Astrocyte (in vitro differentiated cells and primary cell): ENCODE measurements at regions not wholly inside any gene's neighbourhood (a gene's known extent, or its start where the extent isn't known, plus 50 kb on each side); places are given as distances from the start of the nearest gene placed in this dataset.
"Not testable (repeated sequence)": the region's sequence is repeated elsewhere in the genome, so short reads cannot be mapped to it uniquely, and the experiment has no call there.

Source experiments
- DNase-seq: peaks from one replicate; pipeline ENCODE4 v3.0.0-alpha.2; 2010; ENCODE audit warnings: low read depth
- FAIRE-seq: peaks from 2 replicates; lab custom pipeline; 2011; peaks lifted over from hg19 to GRCh38; lab: Jason Lieb, UNC
- H2AFZ ChIP-seq: 2 replicates; pipeline ENCODE4 v1.6.0; 2012; ENCODE audit warnings: low read depth, low read length, inconsistent platforms
- H3K27ac ChIP-seq: 2 replicates; pipeline ENCODE4 v1.5.1; 2011; ENCODE audit warnings: low read depth, low read length, inconsistent platforms
- H3K27me3 ChIP-seq: 2 replicates; pipeline ENCODE4 v1.6.0; 2011; ENCODE audit warnings: low read length, inconsistent platforms; ENCODE audit not compliant: insufficient read depth
- H3K36me3 ChIP-seq: 2 replicates; pipeline ENCODE4 v1.5.1; 2011; ENCODE audit warnings: low read length, inconsistent platforms; ENCODE audit not compliant: insufficient read depth
- H3K4me1 ChIP-seq: 2 replicates; pipeline ENCODE4 v1.5.1; 2011; ENCODE audit warnings: low read length, inconsistent platforms; ENCODE audit not compliant: insufficient read depth
- H3K4me2 ChIP-seq: 2 replicates; pipeline ENCODE4 v1.6.0; 2012; ENCODE audit warnings: low read length, inconsistent platforms
- H3K4me3 ChIP-seq: 2 replicates; pipeline ENCODE4 v1.5.1; 2011; ENCODE audit warnings: low read depth, mild to moderate bottlenecking, low read length, inconsistent platforms; ENCODE audit not compliant: insufficient read depth
- H3K79me2 ChIP-seq: 2 replicates; pipeline ENCODE4 v1.6.0; 2012; ENCODE audit warnings: mild to moderate bottlenecking, low read length, inconsistent platforms; ENCODE audit not compliant: insufficient read depth
- H3K9ac ChIP-seq: 2 replicates; pipeline ENCODE4 v1.6.0; 2012; ENCODE audit warnings: mild to moderate bottlenecking, low read length, inconsistent platforms
- H3K9me3 ChIP-seq: 2 replicates; pipeline ENCODE4 v1.5.1; 2012; ENCODE audit warnings: low read depth, mild to moderate bottlenecking, low read length, inconsistent platforms; ENCODE audit not compliant: insufficient read depth
- H4K20me1 ChIP-seq: 2 replicates; pipeline ENCODE4 v1.6.0; 2012; ENCODE audit warnings: low read length, inconsistent platforms; ENCODE audit not compliant: insufficient read depth
- H3K27ac Mint-ChIP-seq: one replicate; pipeline ENCODE4 v1.8.0; 2021; ENCODE audit warnings: mild to moderate bottlenecking, mixed read lengths; ENCODE audit not compliant: unreplicated experiment
- H3K27me3 Mint-ChIP-seq: one replicate; pipeline ENCODE4 v1.8.0; 2021; ENCODE audit warnings: low read depth, mixed read lengths; ENCODE audit not compliant: unreplicated experiment
- H3K36me3 Mint-ChIP-seq: one replicate; pipeline ENCODE4 v1.8.0; 2021; ENCODE audit warnings: low read depth, mixed read lengths; ENCODE audit not compliant: unreplicated experiment
- H3K4me1 Mint-ChIP-seq: one replicate; pipeline ENCODE4 v1.8.0; 2021; ENCODE audit warnings: low read depth, mixed read lengths; ENCODE audit not compliant: unreplicated experiment
- H3K4me3 Mint-ChIP-seq: one replicate; pipeline ENCODE4 v1.8.0; 2021; ENCODE audit warnings: mild to moderate bottlenecking, moderate library complexity, mixed read lengths; ENCODE audit not compliant: unreplicated experiment
- H3K9me3 Mint-ChIP-seq: one replicate; pipeline ENCODE4 v1.8.0; 2021; ENCODE audit warnings: mild to moderate bottlenecking, mixed read lengths; ENCODE audit not compliant: unreplicated experiment

DNA sequence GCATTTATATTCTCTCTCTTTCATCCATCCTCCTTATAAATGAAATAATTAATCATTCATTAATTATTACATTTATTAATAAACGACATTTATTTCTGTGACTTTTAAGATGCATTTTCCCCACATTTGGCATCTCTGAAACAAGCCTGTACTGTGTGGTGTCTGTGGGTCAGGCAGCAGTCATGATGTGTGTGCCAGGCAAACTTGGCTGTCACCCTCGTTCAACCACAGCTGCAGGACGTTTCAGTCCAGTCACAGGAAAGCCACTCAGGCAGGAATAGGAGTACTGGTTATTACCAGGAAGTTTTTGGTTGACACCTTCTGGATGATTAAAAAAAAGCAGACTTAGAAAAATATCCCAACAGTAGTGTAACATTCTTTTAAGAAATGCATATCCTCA is 175.6 kb upstream of the LRRC61 start:
- H2AFZ ChIP-seq, H3K4me3 Mint-ChIP-seq, DNase-seq, H3K4me2 ChIP-seq, H3K27me3 Mint-ChIP-seq, H3K4me3 ChIP-seq, H3K27ac Mint-ChIP-seq, H3K9me3 ChIP-seq, H4K20me1 ChIP-seq, H3K4me1 ChIP-seq, H3K36me3 ChIP-seq, H3K27me3 ChIP-seq, H3K79me2 ChIP-seq, H3K9ac ChIP-seq, H3K9me3 Mint-ChIP-seq, H3K36me3 Mint-ChIP-seq, FAIRE-seq, H3K4me1 Mint-ChIP-seq, H3K27ac ChIP-seq: not testable (repeated sequence)

GRCh38 chr7:150156015-150156414 is 167.1 kb upstream of the LRRC61 start:
- not testable (repeated sequence) for H3K79me2 ChIP-seq, H3K4me1 Mint-ChIP-seq, H3K27ac ChIP-seq, H3K36me3 Mint-ChIP-seq, H2AFZ ChIP-seq, H4K20me1 ChIP-seq, H3K4me3 ChIP-seq, H3K9me3 ChIP-seq, H3K4me3 Mint-ChIP-seq, FAIRE-seq, H3K36me3 ChIP-seq, H3K4me2 ChIP-seq, H3K27me3 Mint-ChIP-seq, H3K4me1 ChIP-seq, H3K27me3 ChIP-seq, DNase-seq, H3K9me3 Mint-ChIP-seq, H3K9ac ChIP-seq
- H3K27ac Mint-ChIP-seq, result peak overlapping the region; percentile 5

- not testable (repeated sequence) for H3K9me3 ChIP-seq, H3K4me3 ChIP-seq, H2AFZ ChIP-seq, H3K9ac ChIP-seq, H3K4me2 ChIP-seq, H3K27ac ChIP-seq, FAIRE-seq, H3K79me2 ChIP-seq, H3K36me3 ChIP-seq, H3K27me3 ChIP-seq, H3K27me3 Mint-ChIP-seq, H3K36me3 Mint-ChIP-seq, H3K4me1 ChIP-seq, H3K27ac Mint-ChIP-seq, H3K9me3 Mint-ChIP-seq, H3K4me1 Mint-ChIP-seq, DNase-seq, H3K4me3 Mint-ChIP-seq, H4K20me1 ChIP-seq
Observed at GRCh38 chr7:150158696-150159095, 164.5 kb upstream of the LRRC61 start.

- not testable (repeated sequence) for H4K20me1 ChIP-seq, H3K27me3 ChIP-seq, DNase-seq, H3K36me3 ChIP-seq, H3K4me3 Mint-ChIP-seq, H3K36me3 Mint-ChIP-seq, H3K9ac ChIP-seq, H3K9me3 Mint-ChIP-seq, H3K27ac ChIP-seq, H3K27ac Mint-ChIP-seq, H3K4me2 ChIP-seq, H3K9me3 ChIP-seq, H3K4me1 Mint-ChIP-seq, H3K4me3 ChIP-seq, H3K79me2 ChIP-seq, H3K4me1 ChIP-seq, H3K27me3 Mint-ChIP-seq, FAIRE-seq, H2AFZ ChIP-seq
Observed at GRCh38 chr7:150169515-150169914, 153.6 kb upstream of the LRRC61 start.

DNA sequence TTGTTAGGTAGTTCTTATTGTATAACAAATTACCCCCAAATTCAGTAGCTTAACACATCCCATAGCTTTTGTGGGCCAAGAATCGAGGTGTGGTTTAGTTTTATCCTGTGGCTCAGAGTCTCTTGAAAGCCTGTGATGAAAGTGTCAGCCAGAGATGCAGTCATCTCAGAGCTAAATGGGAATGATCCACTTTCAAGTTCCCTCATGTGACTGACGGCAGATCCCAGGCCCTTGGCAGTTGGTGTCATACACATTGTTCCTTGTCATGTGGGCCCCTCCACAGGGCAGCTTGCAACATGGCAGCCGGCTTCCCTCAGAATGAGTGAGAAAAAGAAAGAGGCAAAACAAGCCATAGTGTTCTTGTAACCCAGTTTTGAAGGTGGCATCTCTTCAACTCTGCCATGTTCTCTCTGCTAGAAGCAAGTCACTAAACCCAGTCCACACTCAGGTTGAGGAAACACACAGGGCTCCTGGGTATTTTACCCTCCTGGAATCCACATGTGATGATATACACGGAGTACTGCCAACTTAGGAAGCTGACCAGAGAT is 153.1 kb upstream of the LRRC61 start:
- H3K27me3 ChIP-seq, result not testable (repeated sequence)

DNA sequence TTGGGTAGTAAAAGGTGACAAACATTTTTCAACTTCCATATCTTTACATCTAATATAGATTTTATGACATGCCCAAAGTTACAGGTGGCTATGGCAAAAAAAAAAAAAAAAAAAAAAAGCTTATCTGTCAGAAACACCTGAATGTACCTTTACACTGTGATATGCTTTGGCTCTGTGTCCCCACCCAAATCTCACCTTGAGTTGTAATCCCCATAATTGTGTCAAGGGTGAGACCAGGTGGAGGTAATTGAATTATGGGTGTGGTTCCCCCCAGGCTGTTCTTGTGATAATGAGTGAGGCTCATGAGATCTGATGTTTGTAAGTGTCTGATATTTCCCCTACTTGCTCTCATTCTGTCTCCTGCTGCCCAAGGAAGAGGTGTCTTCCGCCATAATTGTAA is 139.6 kb upstream of the LRRC61 start:
- not testable (repeated sequence) for H3K9me3 Mint-ChIP-seq, H3K4me2 ChIP-seq, H3K9ac ChIP-seq, H3K4me1 Mint-ChIP-seq, FAIRE-seq, H3K27ac Mint-ChIP-seq, H2AFZ ChIP-seq, H3K27me3 ChIP-seq, H3K36me3 ChIP-seq, H3K79me2 ChIP-seq, H3K4me3 Mint-ChIP-seq, H3K4me1 ChIP-seq, H3K27me3 Mint-ChIP-seq, H3K27ac ChIP-seq, H3K9me3 ChIP-seq, DNase-seq, H3K36me3 Mint-ChIP-seq, H4K20me1 ChIP-seq, H3K4me3 ChIP-seq

More for the DNA sequence above, 153.1 kb upstream of the LRRC61 start:
- not testable (repeated sequence) for H3K4me3 Mint-ChIP-seq, H3K4me1 ChIP-seq, H3K27me3 Mint-ChIP-seq, H3K79me2 ChIP-seq, H3K36me3 Mint-ChIP-seq, H3K36me3 ChIP-seq, H3K4me1 Mint-ChIP-seq, H3K9me3 ChIP-seq, H3K9ac ChIP-seq, H2AFZ ChIP-seq, H3K9me3 Mint-ChIP-seq, DNase-seq, H3K27ac ChIP-seq, H3K4me3 ChIP-seq, FAIRE-seq, H3K4me2 ChIP-seq, H4K20me1 ChIP-seq, H3K27ac Mint-ChIP-seq
